NCI-H2196 treated with DMSO at 0.1 percent for 48 hours (cell line): ENCODE measurements at regions not wholly inside any gene's neighbourhood (a gene's known extent, or its start where the extent isn't known, plus 50 kb on each side); places are given as distances from the start of the nearest gene placed in this dataset.
"Not testable (repeated sequence)": the region's sequence is repeated elsewhere in the genome, so short reads cannot be mapped to it uniquely, and the experiment has no call there.

ENCODE experiments used
- DNase-seq: peaks from one replicate; lab custom pipeline; 2025; ENCODE audit not compliant: unreplicated experiment; lab: John Stamatoyannopoulos, UW

GRCh38 chr4:54403700-54404453, 174.8 kb downstream of the PDGFRA start:
- no peak for DNase-seq

DNA sequence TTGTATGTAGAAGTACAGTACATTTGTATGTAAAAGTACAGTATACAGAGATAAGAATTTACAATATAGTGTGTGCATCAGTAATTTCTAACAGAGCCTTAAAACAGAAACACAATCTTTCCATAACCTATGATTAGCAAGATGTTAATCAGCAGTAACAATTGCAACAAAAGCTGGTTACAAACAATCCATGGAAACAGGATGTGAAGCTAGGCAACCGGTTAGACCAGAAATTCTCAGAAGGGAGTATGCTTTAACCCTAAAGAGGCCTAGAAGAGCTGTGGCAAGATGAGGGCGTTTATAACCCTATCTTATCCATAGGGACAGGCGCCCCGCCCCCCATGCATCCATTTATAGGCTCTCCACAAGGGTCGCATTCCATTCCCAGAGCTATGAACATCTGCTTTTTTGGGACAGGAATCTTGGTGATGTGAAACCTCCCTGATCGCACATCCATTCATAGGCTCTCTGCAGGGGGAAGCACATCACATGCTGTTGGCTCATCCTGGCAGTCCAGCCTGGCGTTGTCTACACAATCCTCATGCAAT, 180.3 kb downstream of the PDGFRA start:
- DNase-seq = not testable (repeated sequence)

GRCh38 chr4:54414545-54414944, 185.5 kb downstream of the PDGFRA start:
- no peak for DNase-seq

GRCh38 chr4:54417476-54417875, 188.4 kb downstream of the PDGFRA start:
- no peak for DNase-seq

GRCh38 chr4:54418468-54418867, 189.4 kb downstream of the PDGFRA start:
- DNase-seq = no peak

DNA sequence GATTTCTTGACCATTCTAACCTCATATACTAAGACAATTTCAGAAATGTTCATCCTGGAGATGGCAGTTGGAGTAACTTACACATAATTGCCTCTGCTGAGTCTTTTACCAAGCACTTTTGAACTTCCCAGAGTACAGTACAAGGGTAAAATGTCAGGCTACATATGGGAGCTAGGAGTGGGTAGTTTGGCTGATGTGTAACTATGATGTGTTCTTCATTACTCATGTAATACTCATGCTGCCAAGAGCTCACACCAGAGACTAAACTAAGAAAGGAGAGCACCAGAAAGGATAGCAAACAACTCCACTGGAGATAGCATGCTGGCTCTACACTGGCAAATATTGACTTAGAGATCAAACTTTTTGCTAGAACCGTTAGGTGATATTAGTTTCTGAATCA, 194.0 kb downstream of the PDGFRA start:
- DNase-seq = no peak

- no peak for DNase-seq
These were observed 198.7 kb downstream of the PDGFRA start for GRCh38 chr4:54427826-54428225.

DNA sequence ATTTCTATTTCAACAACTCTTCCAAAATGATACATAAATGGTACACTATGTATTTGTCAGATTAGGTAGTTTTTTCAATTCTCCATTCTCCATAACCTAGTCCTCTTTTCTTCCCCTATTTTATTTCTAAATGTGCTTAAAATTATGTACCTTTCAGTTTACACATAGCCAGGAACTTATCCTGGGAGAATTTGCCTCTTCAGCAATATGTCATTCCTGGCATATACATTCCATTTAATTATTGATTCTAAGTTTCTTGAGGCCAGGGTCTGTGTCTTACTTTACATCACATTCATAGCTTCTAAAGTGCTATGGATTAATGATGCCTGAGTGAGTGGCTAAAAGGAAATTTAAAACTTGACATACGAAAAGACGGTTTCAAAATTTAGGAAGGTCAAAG, 199.8 kb downstream of the PDGFRA start:
- DNase-seq = no peak

DNA sequence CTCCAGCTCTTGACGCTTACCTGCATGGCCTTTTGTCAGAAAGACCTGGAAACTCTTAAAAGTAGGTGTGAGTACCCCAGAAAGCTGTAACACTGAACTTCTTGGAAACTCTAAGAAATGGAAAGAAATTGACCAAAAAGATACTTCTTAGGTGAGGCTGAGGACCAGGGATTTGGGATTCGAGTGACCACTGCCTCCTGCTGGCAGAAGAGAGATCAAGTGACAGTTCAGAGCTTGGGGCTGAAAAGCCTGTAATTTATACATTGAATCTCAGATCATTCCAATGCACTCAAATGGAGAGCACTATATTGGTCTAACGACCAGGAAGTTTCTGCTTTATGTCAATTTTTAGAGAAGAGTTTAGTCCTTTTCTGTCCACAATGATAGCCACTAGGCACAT, 204.6 kb downstream of the PDGFRA start:
- DNase-seq = no peak

- DNase-seq = peak; percentile 0
These were observed 210.7 kb downstream of the PDGFRA start for GRCh38 chr4:54439831-54440243.

DNA sequence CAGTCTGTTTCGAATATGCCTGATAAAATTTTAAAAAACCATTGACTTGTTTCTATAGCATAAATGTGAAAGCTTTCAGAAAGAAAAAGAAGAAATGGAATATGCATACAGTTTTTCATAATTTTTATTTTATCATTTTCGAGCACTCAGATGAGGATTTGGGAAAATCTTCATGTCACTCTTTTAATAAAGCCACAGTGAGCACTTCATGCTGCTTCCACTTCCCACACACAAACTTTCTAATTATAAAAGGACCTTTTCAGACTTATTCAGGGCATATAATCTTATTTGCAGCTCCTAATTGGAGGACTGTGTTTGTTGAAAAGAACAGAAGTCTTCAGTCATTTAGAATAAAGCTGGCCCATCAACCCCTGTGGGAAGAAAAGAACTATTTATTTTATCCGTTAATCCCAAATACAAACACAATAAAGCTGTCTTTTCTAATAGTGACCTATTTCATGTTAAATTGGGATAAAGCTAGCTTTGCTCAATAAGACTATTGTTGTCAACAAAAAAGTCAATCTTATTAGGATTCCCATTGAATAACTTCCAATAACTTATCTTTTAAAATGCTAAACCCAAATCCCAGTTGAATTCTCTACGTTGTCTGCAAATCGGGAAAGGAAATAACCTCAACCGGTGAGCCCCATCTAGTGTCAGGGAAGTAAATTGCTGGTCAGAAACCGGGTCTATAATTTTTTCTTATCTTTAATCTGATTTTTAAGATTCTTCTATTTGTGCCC, 211.5 kb downstream of the PDGFRA start:
- no peak for DNase-seq

DNA sequence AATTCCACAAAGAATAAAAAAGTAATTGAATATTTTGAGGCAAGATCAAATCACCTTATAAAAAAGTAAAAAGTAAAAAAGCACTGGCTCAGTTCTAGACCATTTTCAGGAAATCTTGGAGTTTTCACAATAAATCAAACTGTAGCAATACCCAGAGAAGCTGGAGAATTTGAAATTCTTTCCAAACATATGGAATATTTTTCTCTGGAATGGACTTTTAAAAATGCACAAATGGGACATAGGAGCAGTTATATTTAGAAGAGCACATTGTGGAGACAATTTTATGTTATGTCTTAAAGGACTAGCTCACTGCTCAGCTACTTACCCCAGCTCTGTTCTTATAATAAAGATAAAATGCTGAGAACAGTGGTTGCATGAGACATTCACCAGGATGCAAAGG, 211.9 kb upstream of the KIT start:
- no peak for DNase-seq

- DNase-seq = no peak
These were observed 211.2 kb upstream of the KIT start for GRCh38 chr4:54446581-54446980.

GRCh38 chr4:54447304-54447703, 210.5 kb upstream of the KIT start:
- DNase-seq = no peak

- no peak for DNase-seq
These were observed 207.8 kb upstream of the KIT start for GRCh38 chr4:54449999-54450398.

DNA sequence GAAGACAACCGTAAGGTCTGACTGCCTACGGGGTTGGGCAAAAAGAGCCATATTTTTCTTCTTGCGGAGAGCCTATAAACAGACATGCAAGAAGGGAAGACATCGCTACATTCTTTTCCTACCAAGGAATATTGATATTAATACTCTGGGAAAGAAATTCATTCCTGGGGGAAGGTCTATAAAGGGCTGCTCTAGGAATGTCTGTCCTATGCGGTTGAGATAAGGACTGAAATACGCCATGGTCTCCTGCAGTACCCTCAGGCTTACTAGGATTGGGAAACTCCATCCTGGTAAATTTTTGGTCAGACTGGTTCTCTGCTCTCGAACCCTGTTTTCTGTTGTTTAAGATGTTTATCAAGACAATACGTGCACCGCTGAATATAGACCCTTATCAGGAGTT, 190.8 kb upstream of the KIT start:
- DNase-seq = not testable (repeated sequence)

GRCh38 chr4:54473077-54473545, 184.6 kb upstream of the KIT start:
- DNase-seq = no peak

DNA sequence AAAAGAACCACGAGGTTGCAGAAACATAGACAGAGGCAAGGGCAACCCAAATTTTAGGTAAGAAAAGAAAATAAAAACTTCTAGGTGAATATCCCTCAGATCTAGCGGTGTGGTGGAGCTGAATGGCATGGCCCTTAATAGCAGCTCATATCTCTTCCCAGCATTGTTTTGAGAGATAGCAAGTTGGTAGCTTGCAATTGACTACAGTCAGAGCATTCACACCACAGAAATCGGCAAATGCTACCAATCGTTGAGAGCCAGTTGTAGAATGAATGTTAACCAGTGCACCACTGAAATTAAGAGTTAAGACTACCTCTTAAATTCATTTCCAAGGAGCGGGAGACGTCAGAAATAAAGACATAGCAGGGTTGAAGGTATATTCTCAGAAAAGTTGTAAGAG, 184.0 kb upstream of the KIT start:
- DNase-seq = no peak

GRCh38 chr4:54475546-54475945, 182.2 kb upstream of the KIT start:
- no peak for DNase-seq

GRCh38 chr4:54482529-54483200, 175.1 kb upstream of the KIT start:
- peak; percentile 0 for DNase-seq

GRCh38 chr4:54484383-54484782, 173.4 kb upstream of the KIT start:
- DNase-seq = peak; percentile 51

- DNase-seq = no peak
These were observed 170.3 kb upstream of the KIT start for GRCh38 chr4:54487491-54487890.
